ENCODE measurements at regions not wholly inside any gene's neighbourhood (a gene's known extent, or its start where the extent isn't known, plus 50 kb on each side); places are given as distances from the start of the nearest gene placed in this dataset.
"Not testable (repeated sequence)": the region's sequence is repeated elsewhere in the genome, so short reads cannot be mapped to it uniquely, and the experiment has no call there.

- Histone ChIP-seq H3K36me3 (no peaks in the 10 kb centered on the region), H3K9me3 (peaks cover 0 to 40% (median 26%) of the 10 kb centered on the region in 12 donors), H3K27ac (no peak overlapping the region), H3K4me3 (no peak overlapping the region), H3K27me3 (no peaks in the 10 kb centered on the region), H3K4me1 (no peaks in the 10 kb centered on the region)
- ATAC-seq: no peak
- intact Hi-C loops (cut with DNase I): no loop called here
- TF ChIP-seq CTCF (IDR thresholded peaks at IDR 0.05): no peak
- no peak for TF ChIP-seq POLR2A (IDR thresholded peaks at IDR 0.05)
- DNase-seq: no peak
Measured at GRCh38 chr12:70008944-70009343, 183.9 kb downstream of the MYRFL start.

GRCh38 chr12:70011353-70011752, 186.3 kb downstream of the MYRFL start:
- Histone ChIP-seq H3K9me3 (peaks cover 0 to 39% (median 26%) of the 10 kb centered on the region in 12 donors), H3K27ac (no peak overlapping the region), H3K36me3 (no peaks in the 10 kb centered on the region), H3K4me1 (no peaks in the 10 kb centered on the region), H3K27me3 (no peaks in the 10 kb centered on the region), H3K4me3 (no peak overlapping the region)
- no peak for ATAC-seq
- no peak for DNase-seq
- intact Hi-C loops (cut with DNase I): no loop called here
- 85 to 100% (median 93%) methylated on average over 1 of the region's 1 CpG for WGBS, 4 donors
- TF ChIP-seq CTCF (IDR thresholded peaks at IDR 0.05) (no peak), POLR2A (IDR thresholded peaks at IDR 0.05) (no peak)

GRCh38 chr12:70013016-70013415, 188.0 kb downstream of the MYRFL start:
- WGBS, 4 donors: 78 to 88% (median 81%) methylated on average over 21 to 23 of the region's 23 CpGs
- intact Hi-C loops (cut with DNase I); H3K4me1 ChIP-seq; ATAC-seq; H3K4me3 ChIP-seq; H3K27me3 ChIP-seq; DNase-seq; H3K27ac ChIP-seq; H3K36me3 ChIP-seq: not testable (repeated sequence)
- peaks cover 0 to 23% (median 16%) of the 10 kb centered on the region in 12 donors for H3K9me3 ChIP-seq

GRCh38 chr12:70028515-70028914, 203.5 kb downstream of the MYRFL start:
- 93% methylated on average over 15 of the region's 15 CpGs for WGBS, 4 donors

More at GRCh38 chr12:70028515-70028914, 203.5 kb downstream of the MYRFL start:
- Histone ChIP-seq H3K36me3 (no peaks in the 10 kb centered on the region), H3K27me3 (no peaks in the 10 kb centered on the region), H3K4me1 (peaks cover 0 to 2% (median 0%) of the 10 kb centered on the region in 12 donors), H3K27ac (no peak overlapping the region), H3K4me3 (no peak overlapping the region), H3K9me3 (peaks cover 0 to 10% (median 0%) of the 10 kb centered on the region in 12 donors)
- TF ChIP-seq CTCF (IDR thresholded peaks at IDR 0.05): no peak
- no peak for TF ChIP-seq POLR2A (IDR thresholded peaks at IDR 0.05)
- ATAC-seq (no peak), DNase-seq (no peak)
- intact Hi-C loops (cut with DNase I): no loop called here
